PC-3 (cell line): ENCODE measurements at regions not wholly inside any gene's neighbourhood (a gene's known extent, or its start where the extent isn't known, plus 50 kb on each side); places are given as distances from the start of the nearest gene placed in this dataset.

Experiments
- ATAC-seq: fragments of 200-7000 bp; cut with Tn5 transposase; 2 replicates; pipeline ENCODE4 v1.9.1; 2020; ENCODE audit warnings: mild to moderate bottlenecking, moderate library complexity
- BruUV-seq: library from RNA; stranded (reverse); fragments of 400-500 nt; replicated peaks from 2 replicates; lab custom pipeline; 2021; lab: Mats Ljungman, UMichigan
- CTCF ChIA-PET: fragments of 300-600 bp; sonication (Branson Sonifier 250); formaldehyde crosslinking; loops from one replicate; lab custom pipeline; 2022; ENCODE audit warnings: antibody characterized with exemption; lab: Charles Lee
- POLR2A ChIA-PET: fragments of 300-600 bp; sonication (Branson Sonifier 250); formaldehyde crosslinking; loops from one replicate; lab custom pipeline; 2022; ENCODE audit warnings: antibody characterized with exemption; ENCODE audit not compliant: unreplicated experiment; lab: Charles Lee
- DNase-seq: peaks from one replicate; pipeline ENCODE4 v3.0.0-alpha.2; 2015
- H2AFZ ChIP-seq: fragments of 300-600 bp; sonication (generic); 2 replicates; pipeline ENCODE4 v1.6.0; 2016; ENCODE audit warnings: antibody characterized with exemption, low read length
- H3F3A ChIP-seq: fragments of 300-600 bp; sonication (generic); one replicate; pipeline ENCODE4 v1.6.0; 2017; ENCODE audit warnings: antibody characterized with exemption, low read length, control low read depth, mild to moderate bottlenecking; ENCODE audit not compliant: unreplicated experiment
- H3K27ac ChIP-seq: fragments of 300-600 bp; sonication (generic); 2 replicates; pipeline ENCODE4 v1.5.1; 2016; ENCODE audit warnings: mild to moderate bottlenecking, low read length
- H3K27me3 ChIP-seq: fragments of 300-600 bp; sonication (generic); 2 replicates; pipeline ENCODE4 v1.6.1; 2016; ENCODE audit warnings: low read length, mixed read lengths
- H3K36me3 ChIP-seq: fragments of 300-600 bp; sonication (generic); 2 replicates; pipeline ENCODE4 v1.6.1; 2016; ENCODE audit warnings: low read depth, mixed run types, low read length, mixed read lengths
- H3K4me1 ChIP-seq: fragments of 300-600 bp; sonication (generic); 2 replicates; pipeline ENCODE4 v1.5.1; 2016; ENCODE audit warnings: low read length; ENCODE audit not compliant: insufficient read depth
- H3K4me2 ChIP-seq: fragments of 300-600 bp; sonication (generic); 2 replicates; pipeline ENCODE4 v1.6.0; 2016; ENCODE audit warnings: low read length
- H3K4me3 ChIP-seq: fragments of 300-600 bp; sonication (generic); 2 replicates; pipeline ENCODE4 v1.5.1; 2016; ENCODE audit warnings: mild to moderate bottlenecking, low read length, mixed read lengths
- H3K79me2 ChIP-seq: fragments of 300-600 bp; sonication (generic); 2 replicates; pipeline ENCODE4 v1.6.1; 2017; ENCODE audit warnings: low read length, mixed read lengths
- H3K9ac ChIP-seq: fragments of 300-600 bp; sonication (generic); 2 replicates; pipeline ENCODE4 v1.6.0; 2016; ENCODE audit warnings: mild to moderate bottlenecking, low read length
- H3K9me2 ChIP-seq: fragments of 300-600 bp; sonication (generic); replicated peaks from 2 replicates; pipeline ENCODE4 v1.6.1; 2016; ENCODE audit warnings: mixed run types, low read length, mixed read lengths
- H3K9me3 ChIP-seq: fragments of 300-600 bp; sonication (generic); 2 replicates; pipeline ENCODE4 v1.6.1; 2016; ENCODE audit warnings: low read length, mixed read lengths
- H4K20me1 ChIP-seq: fragments of 300-600 bp; sonication (generic); 2 replicates; pipeline ENCODE4 v1.6.1; 2016; ENCODE audit warnings: low read length, mixed read lengths
- EZH2 ChIP-seq: fragments of 300-600 bp; sonication (generic); IDR thresholded peaks from one replicate; pipeline ENCODE4 v1.6.1; 2017; ENCODE audit warnings: antibody characterized with exemption, mild to moderate bottlenecking, low read length; ENCODE audit not compliant: unreplicated experiment
- EZH2phosphoT487 ChIP-seq: fragments of 300-600 bp; sonication (generic); IDR thresholded peaks from 2 replicates; pipeline ENCODE4 v1.6.1; 2018; ENCODE audit warnings: mild to moderate bottlenecking, antibody characterized with exemption, low read length, borderline replicate concordance
- intact Hi-C: fragments of 100-400 bp; cut with micrococcal nuclease; formaldehyde crosslinking; loops from 2 replicates; pipeline ENCODE4 v1.9.0; 2023
- TF ChIP-seq, protein P1 (sequence below): fragments of 300-600 bp; sonication (generic); conservative IDR thresholded peaks from 2 replicates; pipeline ENCODE4 v1.5.1; 2017; ENCODE audit warnings: antibody characterized with exemption, low read depth, mild to moderate bottlenecking, low read length

DNA sequence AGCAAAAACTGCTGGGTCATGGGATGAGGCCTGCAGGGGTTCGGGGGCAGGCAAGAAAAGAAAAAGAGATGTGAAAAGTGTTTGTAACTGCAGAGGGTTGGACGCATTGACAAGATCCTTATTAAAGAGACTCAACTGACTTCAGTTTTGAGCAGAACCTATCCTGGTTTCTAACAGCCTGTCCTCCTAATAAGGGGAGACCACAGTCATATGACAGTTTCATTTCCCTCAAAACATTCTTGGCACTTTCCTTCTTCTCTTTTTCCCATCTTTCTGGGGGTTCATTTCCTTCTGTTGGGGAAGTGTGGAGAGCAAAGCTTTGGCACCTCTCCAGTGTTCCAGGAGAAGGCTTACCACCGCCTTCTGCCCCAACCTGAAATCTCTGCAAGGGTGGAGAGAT, 118.5 kb downstream of the MAF start:
- intact Hi-C loops = no loop called here
- no peak overlapping the region for H3K4me2 ChIP-seq
- no peak overlapping the region for H3K4me3 ChIP-seq
- H3K36me3 ChIP-seq = no peaks in the 10 kb centered on the region
- no peaks in the 10 kb centered on the region for H3F3A ChIP-seq
- DNase-seq (no peak), ATAC-seq (no peak)
- no peaks in the 10 kb centered on the region for H3K9me3 ChIP-seq
- TF ChIP-seq, protein P1, sequence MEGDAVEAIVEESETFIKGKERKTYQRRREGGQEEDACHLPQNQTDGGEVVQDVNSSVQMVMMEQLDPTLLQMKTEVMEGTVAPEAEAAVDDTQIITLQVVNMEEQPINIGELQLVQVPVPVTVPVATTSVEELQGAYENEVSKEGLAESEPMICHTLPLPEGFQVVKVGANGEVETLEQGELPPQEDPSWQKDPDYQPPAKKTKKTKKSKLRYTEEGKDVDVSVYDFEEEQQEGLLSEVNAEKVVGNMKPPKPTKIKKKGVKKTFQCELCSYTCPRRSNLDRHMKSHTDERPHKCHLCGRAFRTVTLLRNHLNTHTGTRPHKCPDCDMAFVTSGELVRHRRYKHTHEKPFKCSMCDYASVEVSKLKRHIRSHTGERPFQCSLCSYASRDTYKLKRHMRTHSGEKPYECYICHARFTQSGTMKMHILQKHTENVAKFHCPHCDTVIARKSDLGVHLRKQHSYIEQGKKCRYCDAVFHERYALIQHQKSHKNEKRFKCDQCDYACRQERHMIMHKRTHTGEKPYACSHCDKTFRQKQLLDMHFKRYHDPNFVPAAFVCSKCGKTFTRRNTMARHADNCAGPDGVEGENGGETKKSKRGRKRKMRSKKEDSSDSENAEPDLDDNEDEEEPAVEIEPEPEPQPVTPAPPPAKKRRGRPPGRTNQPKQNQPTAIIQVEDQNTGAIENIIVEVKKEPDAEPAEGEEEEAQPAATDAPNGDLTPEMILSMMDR = no peak
- TF ChIP-seq EZH2 (no peak), EZH2phosphoT487 (no peak)
- H3K27me3 ChIP-seq = no peaks in the 10 kb centered on the region
- CTCF ChIA-PET = no interaction called here
- H3K9ac ChIP-seq = no peak overlapping the region
- H3K79me2 ChIP-seq = no peaks in the 10 kb centered on the region
- no peak overlapping the region for H3K27ac ChIP-seq
- POLR2A ChIA-PET = no interaction called here
- H3K9me2 ChIP-seq = no peaks in the 10 kb centered on the region
- no peak overlapping the region for H2AFZ ChIP-seq
- H4K20me1 ChIP-seq = no peaks in the 10 kb centered on the region
- BruUV-seq = no TSS peak
- no peaks in the 10 kb centered on the region for H3K4me1 ChIP-seq

DNA sequence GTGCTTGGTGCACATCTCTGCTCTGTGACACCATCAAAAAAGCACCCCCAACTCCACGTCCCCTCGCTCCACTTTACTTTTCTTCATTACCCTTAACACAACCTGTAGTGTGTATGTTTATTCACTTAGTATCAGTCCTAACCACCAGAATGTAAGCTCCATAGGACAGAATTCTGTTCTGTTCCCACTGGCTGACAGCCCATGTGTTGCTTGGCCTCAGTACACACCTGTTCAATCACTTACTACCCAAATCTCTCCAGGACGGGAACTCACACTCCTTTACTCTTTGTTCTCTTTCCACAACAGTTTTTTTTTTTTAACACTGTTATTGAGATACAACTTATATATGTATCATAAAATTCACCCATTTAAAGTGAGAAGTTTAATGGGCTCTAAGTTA, 119.6 kb downstream of the MAF start:
- Histone ChIP-seq H3K27ac (no peak overlapping the region), H3K4me2 (no peak overlapping the region), H3K27me3 (no peaks in the 10 kb centered on the region), H2AFZ (no peak overlapping the region), H4K20me1 (no peaks in the 10 kb centered on the region), H3K9me3 (no peaks in the 10 kb centered on the region), H3K4me1 (no peaks in the 10 kb centered on the region), H3K9me2 (no peaks in the 10 kb centered on the region), H3K4me3 (no peak overlapping the region), H3K36me3 (no peaks in the 10 kb centered on the region), H3K9ac (no peak overlapping the region), H3F3A (no peaks in the 10 kb centered on the region), H3K79me2 (no peaks in the 10 kb centered on the region)
- DNase-seq (no peak), ATAC-seq (no peak)
- intact Hi-C loops = no loop called here
- no peak for TF ChIP-seq EZH2
- TF ChIP-seq EZH2phosphoT487 = no peak
- TF ChIP-seq, protein P1 = no peak
- POLR2A ChIA-PET = no interaction called here
- BruUV-seq = no TSS peak
- CTCF ChIA-PET = no interaction called here

DNA sequence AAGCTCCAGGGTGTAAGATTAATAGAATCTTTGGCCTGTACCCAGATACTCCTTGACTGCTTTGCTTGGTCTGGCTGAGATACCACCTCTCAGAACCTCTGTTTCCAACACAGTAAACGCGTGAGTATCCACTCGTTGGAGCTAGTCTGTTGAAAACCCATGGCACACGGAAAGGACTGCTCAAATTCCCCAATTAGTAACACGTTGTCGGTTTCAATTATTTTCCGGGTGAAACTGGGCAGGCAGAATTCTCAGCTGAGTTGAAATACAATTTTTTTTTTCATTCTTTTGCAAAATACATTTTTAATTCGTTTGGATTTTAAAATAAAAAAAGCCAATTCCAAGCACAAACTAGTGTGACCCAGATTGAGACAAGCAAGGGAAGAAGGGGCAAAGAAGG, 120.5 kb downstream of the MAF start:
- TF ChIP-seq EZH2phosphoT487 = no peak
- TF ChIP-seq, protein P1 = no peak
- no peak for TF ChIP-seq EZH2
- Histone ChIP-seq H3K36me3 (no peaks in the 10 kb centered on the region), H3K9me2 (no peaks in the 10 kb centered on the region), H3K79me2 (no peaks in the 10 kb centered on the region), H2AFZ (no peak overlapping the region), H3K4me3 (no peak overlapping the region), H3K9ac (no peak overlapping the region), H3K27ac (no peak overlapping the region), H3F3A (no peaks in the 10 kb centered on the region), H4K20me1 (no peaks in the 10 kb centered on the region), H3K4me1 (no peaks in the 10 kb centered on the region), H3K9me3 (no peaks in the 10 kb centered on the region), H3K27me3 (no peaks in the 10 kb centered on the region), H3K4me2 (no peak overlapping the region)
- intact Hi-C loops = no loop called here
- ATAC-seq = no peak
- ChIA-PET CTCF (no interaction called here), POLR2A (no interaction called here)
- no peak for DNase-seq
- BruUV-seq = no TSS peak
